AG04449 (cell line): ENCODE measurements at regions not wholly inside any gene's neighbourhood (a gene's known extent, or its start where the extent isn't known, plus 50 kb on each side); places are given as distances from the start of the nearest gene placed in this dataset.

Experiments
- CTCF ChIA-PET: fragments of 350-600 bp; formaldehyde crosslinking; extraction: SDS; loops from one replicate; lab custom pipeline; 2021; ENCODE audit warnings: antibody characterized with exemption; lab: Yijun Ruan, JAX
- POLR2A ChIA-PET: fragments of 400-600, 350-600 bp; formaldehyde crosslinking; extraction: SDS; loops from one replicate; lab custom pipeline; 2020; ENCODE audit warnings: antibody characterized with exemption, inconsistent platforms; lab: Yijun Ruan, JAX
- DNase-seq: peaks from one replicate; pipeline ENCODE4 v3.0.0-alpha.2; 2010; ENCODE audit warnings: low read depth, low spot score
- H3K4me3 ChIP-seq: 2 replicates; pipeline ENCODE4 v1.5.1; 2011; ENCODE audit warnings: low read depth, mild to moderate bottlenecking, control low read depth, low read length
- TF ChIP-seq, protein P1 (sequence below): IDR thresholded peaks from one replicate; pipeline ENCODE4 v1.5.1; 2011; ENCODE audit warnings: mild to moderate bottlenecking, moderate library complexity, low read length, control low read depth, inconsistent platforms; ENCODE audit not compliant: insufficient read depth; ENCODE audit errors: missing control alignments

DNA sequence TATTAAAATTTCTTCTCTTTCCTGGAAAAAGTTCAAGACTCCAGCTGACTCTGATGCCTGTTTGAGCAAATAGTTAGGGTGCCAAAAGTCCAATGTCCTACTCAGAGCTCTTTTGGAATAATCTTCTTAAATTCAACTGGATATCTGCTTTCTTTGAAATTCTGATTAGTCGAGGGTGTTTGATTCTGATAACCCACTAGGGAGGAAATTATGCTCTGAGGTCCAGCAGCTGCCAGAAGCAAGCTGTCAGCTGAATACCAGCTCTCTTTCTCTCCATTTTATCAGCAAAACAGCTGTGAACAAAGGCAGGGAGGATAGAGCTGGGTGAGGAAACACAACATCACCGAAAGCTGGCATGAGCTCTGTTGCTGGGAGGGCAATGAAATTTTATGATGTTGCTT, 141.5 kb downstream of the CAND1 start:
- no peak overlapping the region for H3K4me3 ChIP-seq
- no peak for DNase-seq
- TF ChIP-seq, protein P1, sequence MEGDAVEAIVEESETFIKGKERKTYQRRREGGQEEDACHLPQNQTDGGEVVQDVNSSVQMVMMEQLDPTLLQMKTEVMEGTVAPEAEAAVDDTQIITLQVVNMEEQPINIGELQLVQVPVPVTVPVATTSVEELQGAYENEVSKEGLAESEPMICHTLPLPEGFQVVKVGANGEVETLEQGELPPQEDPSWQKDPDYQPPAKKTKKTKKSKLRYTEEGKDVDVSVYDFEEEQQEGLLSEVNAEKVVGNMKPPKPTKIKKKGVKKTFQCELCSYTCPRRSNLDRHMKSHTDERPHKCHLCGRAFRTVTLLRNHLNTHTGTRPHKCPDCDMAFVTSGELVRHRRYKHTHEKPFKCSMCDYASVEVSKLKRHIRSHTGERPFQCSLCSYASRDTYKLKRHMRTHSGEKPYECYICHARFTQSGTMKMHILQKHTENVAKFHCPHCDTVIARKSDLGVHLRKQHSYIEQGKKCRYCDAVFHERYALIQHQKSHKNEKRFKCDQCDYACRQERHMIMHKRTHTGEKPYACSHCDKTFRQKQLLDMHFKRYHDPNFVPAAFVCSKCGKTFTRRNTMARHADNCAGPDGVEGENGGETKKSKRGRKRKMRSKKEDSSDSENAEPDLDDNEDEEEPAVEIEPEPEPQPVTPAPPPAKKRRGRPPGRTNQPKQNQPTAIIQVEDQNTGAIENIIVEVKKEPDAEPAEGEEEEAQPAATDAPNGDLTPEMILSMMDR, result no peak
- ChIA-PET CTCF (interaction anchor here (1.0 to 1.7 kb wide), 3 partner anchors 9 to 31 kb away, joined by 3 to 6 read pairs (median 3); no protein-coding TSS in a partner anchor), POLR2A (no interaction called here)

DNA sequence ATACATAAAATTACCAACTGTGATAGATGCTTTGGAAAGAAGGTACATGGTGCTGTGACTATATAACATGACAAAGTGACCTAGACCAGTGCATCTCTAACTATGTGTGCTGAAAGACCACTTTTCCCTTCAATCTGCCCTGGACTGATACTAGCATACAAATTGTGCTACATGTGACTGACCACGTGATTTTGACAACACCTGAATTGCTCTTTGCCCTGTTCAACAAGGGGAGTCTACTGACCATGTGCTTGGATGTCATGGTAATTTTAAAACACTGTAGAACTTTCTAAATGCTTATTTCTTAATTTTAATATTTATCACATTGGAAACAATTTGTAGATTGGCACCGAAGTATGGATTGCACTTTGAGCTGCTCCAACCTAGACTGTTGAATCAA, 142.4 kb downstream of the CAND1 start:
- TF ChIP-seq, protein P1, result no peak
- H3K4me3 ChIP-seq, result no peak overlapping the region
- POLR2A ChIA-PET, result no interaction called here
- DNase-seq, result no peak
- CTCF ChIA-PET, result interaction anchor here (0.6 to 1.7 kb wide), 3 partner anchors 10 to 55 kb away, joined by 3 to 6 read pairs (median 5); no protein-coding TSS in a partner anchor

DNA sequence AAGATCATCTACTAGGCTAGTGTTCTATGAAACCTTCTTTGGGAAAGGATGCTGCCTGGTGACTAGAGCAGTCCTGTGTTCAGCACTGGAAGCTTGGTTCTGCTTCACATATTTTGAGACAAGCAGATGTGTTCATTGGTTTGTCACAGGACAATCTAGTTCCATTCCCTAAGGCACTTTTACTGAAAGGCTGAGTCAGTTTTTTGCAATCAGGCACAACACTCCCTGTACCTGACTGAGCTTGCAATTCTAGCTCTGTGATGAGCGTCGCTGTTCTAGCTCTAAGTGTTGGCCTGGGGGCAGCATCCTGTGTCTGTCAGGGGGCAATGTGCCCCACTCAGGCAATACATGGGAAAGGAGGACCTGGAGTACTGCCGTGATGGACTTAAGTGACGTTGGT, 144.4 kb downstream of the CAND1 start:
- POLR2A ChIA-PET, result no interaction called here
- CTCF ChIA-PET, result interaction anchor here (0.8 to 3.0 kb wide), 7 partner anchors 12 to 252 kb away, joined by 3 to 38 read pairs (median 3); no protein-coding TSS in a partner anchor
- H3K4me3 ChIP-seq, result no peak overlapping the region
- TF ChIP-seq, protein P1, result no peak
- no peak for DNase-seq

DNA sequence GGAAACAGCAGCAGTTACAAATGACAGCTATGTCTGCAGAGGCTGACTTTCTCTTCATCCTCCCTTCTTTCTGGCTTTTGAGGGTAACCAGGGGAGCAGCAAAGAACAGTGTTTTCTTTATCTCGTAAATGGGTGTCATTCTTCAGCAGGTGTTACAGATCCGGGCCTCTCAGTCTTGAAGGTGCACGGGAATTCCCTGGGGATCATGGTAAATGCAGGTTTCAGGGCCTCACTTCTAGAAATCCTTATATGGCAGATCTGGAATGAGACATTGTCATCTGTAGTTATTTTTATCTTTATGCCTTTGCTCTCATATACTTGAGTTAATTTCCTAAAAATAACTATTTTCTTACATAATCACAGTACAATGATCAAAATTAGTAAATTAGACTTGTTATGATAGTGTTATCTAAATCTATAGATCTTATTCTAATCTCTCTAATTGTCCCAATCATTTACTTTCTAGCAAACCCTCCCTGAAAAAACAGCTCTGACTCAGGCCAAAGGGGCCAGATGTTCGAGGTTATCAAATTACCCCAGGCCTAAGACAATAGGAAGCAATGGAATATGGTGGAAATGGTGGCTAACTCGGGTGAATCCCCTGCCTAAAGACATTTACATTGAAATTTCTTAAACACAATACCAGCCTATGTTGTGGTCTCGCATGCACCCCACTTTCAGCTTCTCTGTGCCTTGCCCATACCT, 145.0 kb downstream of the CAND1 start:
- ChIA-PET CTCF (interaction anchor here (0.8 to 3.0 kb wide), 9 partner anchors 25 to 253 kb away, joined by 3 to 38 read pairs (median 3); no protein-coding TSS in a partner anchor), POLR2A (no interaction called here)
- no peak for DNase-seq
- no peak overlapping the region for H3K4me3 ChIP-seq
- TF ChIP-seq, protein P1, result no peak

DNA sequence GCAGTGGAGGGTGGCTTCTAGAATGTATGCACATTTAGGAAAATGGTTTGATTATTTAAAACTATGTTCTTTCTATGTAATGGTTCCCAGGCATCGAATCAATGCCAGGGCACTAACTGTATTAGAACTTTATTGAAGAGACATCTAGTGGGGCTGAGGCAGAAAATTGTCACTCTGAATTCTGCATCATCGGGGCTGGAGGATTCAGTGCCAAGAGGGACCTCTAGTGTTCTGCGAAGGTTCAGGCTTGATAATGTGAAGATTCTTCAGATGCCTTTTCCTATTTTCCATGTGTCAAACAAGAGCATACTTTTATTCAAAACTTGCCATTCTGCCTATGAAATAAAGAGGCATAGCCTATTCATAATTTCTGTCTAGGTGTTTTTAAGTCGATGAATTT, 146.3 kb downstream of the CAND1 start:
- TF ChIP-seq, protein P1, result peak; percentile 57
- CTCF ChIA-PET, result no interaction called here
- H3K4me3 ChIP-seq, result no peak overlapping the region
- POLR2A ChIA-PET, result no interaction called here
- no peak for DNase-seq

DNA sequence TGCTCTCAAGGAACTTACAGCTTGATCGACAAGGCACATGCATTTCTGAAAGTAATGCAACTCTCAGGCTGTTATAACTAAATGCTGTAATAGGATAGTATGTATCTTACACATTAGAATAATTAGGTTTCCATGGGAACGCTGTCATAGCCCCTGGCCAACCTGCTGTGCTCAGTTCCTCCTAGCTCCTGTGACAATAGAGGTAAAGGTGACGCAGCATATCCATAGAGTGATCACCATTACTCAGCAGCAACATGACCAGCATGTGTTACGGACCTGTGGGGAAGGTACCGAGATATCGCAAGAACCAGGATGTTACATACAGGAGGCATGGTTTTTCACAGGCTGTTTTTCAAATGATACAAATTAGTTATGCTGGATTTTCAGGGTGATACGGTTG, 150.7 kb downstream of the CAND1 start:
- CTCF ChIA-PET, result interaction anchor here (1.4 kb wide), 1 partner anchor 10 kb away, joined by 3 read pairs; no protein-coding TSS in a partner anchor
- TF ChIP-seq, protein P1, result no peak
- H3K4me3 ChIP-seq, result no peak overlapping the region
- DNase-seq, result no peak
- POLR2A ChIA-PET, result no interaction called here
